DMS114 treated with DMSO at 0.1 percent for 48 hours (cell line): ENCODE measurements at regions not wholly inside any gene's neighbourhood (a gene's known extent, or its start where the extent isn't known, plus 50 kb on each side); places are given as distances from the start of the nearest gene placed in this dataset.
"Not testable (repeated sequence)": the region's sequence is repeated elsewhere in the genome, so short reads cannot be mapped to it uniquely, and the experiment has no call there.

Source experiments
- DNase-seq: peaks from one replicate; lab custom pipeline; 2025; ENCODE audit not compliant: unreplicated experiment; lab: John Stamatoyannopoulos, UW

DNA sequence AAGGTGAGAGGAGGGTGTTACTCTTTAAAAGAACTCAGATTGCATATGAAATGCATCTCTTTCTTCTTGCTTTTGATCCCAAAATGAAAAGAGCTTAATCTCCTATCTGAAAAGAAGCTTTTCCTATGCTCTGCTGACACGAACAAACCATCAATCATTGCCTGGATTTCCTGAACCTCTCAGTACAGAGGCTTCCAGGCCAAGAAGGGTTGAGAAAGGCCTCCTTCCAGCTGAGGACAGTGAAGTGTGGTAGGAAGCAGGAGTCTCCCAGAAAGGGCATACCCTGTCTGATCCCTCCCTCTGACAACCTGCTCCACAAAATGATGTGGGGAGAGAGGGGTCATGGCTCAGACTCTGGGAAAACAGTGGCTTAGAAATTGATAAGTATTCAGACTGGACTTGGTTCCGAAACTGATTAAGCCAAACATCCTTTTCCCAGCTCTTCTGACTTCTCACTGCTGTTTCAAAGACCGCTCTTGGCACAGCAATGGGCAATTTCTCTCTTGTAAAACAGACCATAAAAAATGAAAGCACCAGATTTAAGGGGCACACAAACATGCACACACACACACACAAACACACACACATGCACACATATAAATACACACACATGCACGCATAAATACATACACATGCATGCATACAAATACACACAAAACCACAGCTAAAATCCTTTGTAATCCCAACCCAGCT, 310.3 kb downstream of the SIPA1L2 start:
- no peak for DNase-seq

DNA sequence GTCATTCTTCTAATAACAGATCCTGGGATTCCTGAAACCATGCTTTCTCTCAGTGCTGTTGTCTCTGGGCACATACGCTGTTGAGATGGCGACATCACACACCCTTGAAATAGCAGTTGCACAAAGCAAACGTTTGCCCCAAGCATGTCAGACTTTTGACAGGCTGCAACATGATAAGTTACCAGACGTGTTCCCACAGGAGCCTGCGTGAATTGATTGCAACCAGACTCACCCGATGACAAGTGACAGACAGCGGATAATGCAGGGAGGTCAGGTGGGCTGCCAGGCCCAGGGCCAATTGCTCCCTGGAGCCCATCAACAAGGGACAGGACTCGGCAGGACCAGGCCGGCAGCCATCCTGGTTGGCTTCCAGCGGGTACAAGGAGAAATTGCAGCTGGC, 310.9 kb downstream of the SIPA1L2 start:
- no peak for DNase-seq

DNA sequence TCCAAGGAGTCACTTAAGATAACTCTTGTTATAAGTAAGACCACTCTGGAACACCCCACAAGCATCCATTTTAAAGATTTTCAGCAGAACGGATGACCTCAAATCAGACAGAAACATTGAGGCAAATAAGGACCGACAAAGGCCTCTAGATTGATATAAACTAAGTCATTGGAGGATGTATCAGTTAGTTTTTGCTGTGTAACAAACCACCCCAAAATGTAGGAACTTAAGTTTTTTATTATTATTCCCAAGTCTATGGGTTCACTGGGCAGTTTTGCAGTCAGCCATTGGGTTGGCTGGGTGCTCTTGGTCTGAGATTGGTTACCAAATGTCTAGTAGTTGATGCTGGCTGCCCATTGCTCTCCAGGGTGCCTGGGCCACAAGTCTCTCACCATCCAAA, 311.8 kb downstream of the SIPA1L2 start:
- no peak for DNase-seq

DNA sequence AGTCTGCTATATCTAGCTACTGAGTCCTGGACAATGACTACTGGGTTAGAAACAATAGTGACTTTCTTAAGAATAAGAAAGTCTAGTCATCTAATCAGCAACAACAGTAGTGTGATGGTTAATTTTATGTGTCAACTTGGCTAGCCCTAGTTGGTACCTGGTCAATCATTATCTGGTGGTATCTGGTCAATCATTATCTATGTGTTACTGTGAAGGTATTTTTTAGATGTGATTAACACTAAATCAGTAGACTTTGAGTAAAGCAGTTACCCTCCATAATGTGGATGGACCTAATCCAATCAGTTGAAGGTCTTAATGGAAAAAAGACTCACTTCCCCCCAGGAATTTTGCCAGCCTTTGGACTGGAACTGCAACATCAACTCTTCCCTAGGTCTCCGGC, 312.6 kb downstream of the SIPA1L2 start:
- DNase-seq = no peak

DNA sequence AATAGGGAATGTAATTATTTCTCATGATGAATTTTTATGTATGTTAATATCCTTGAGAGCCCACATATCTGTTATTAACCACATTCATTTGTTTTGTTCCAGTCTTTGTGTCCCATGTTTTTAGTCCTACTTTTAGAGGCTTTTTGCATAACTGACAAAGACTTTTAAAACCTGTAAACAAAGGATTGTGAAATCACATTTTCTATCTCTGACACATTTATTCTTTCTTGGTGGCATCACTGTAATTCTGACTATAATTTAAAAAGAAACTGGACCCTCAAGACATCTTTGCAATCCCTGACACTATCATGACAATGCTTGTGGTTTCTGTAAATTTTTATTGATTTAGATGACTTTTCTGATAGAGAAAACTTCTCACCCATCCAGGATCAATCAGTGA, 313.1 kb downstream of the SIPA1L2 start:
- no peak for DNase-seq

DNA sequence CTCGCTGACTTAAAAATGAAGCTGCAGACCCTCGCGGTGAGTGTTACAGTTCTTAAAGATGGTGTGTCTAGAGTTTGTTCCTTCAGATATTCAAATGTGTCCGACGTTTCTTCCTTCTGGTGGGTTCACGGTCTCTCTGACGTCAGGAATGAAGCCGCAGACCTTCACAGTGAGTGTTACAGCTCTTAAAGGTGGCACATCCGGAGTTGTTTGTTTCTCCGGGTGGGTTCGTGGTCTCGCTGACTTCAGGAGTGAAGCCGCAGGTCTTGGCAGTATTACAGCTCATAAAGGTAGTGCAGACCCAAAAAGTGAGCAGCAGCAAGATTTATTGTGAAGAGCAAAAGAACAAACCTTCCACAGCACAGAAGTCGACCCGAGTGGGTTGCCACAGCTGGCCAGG, 316.1 kb downstream of the SIPA1L2 start:
- not testable (repeated sequence) for DNase-seq

DNA sequence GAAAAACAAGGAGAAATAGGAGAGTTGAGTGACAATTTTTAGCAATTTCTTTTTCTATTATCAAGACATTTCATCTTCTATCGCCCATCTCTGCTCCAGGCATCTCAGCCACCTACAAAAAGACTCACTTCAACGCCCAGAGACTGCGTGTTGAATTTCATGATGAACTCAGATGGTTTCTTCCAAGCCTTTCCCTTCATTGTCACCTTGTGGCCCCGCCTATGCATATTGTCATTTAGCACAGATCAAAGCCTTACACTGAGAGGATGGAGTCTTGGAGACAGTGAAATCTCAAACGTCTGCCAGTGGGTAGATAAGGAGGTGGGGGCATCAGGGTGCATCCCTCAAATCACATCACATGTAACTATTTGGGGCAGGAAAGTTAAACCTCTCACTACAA, 319.4 kb downstream of the SIPA1L2 start:
- DNase-seq = no peak

DNA sequence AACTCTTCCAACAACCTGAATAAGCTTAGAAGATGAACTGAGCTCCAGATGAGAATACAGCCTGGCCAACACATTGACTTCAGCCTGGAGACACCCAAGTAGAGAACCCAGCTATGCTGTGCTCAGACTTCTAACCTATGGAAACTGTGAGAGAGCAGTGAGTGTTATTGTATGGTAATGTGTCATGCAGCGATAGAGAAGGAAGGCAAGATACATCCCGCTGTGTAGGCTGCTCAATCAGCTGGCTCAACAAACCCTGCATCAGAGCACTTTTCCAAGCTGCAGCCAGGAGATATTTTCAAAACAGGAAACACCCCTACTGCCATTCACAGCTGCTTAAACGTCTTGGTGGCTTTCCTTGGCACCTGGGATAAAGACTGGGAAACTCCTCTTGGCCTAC, 321.3 kb downstream of the SIPA1L2 start:
- no peak for DNase-seq

DNA sequence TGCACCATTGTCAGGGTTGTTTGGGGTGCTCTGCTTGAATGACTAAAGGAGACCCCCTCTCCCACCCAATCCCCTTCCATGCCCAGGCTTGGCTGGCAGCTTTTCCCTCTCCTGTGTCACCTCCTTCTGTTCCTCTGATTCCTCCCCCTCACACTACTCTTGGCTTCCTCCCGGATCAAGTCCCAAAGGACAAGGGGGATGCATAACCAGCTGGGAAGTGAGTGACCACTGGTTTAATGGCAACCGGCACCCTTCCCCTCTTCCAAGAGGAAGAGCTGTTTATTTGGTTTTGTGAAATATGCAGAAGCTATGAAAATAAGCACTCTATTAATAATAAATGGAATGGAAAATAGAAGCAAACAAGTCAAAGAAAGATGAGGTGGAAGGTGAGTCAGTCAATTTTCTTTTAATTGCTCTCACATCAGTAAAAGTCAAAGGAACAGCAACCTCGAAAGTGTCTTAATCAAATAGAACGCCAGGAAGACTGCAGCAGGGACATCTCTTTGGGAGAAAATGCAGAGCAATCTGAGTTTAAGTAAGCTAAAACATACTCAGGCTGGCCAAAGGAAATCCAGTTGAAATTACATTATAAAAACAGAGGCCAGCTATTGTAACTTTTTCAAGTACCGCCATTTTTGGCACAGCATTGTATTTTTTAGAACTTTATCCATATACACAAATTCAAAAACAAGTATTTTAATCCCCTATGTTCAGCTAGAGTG, 322.5 kb downstream of the SIPA1L2 start:
- DNase-seq = no peak

DNA sequence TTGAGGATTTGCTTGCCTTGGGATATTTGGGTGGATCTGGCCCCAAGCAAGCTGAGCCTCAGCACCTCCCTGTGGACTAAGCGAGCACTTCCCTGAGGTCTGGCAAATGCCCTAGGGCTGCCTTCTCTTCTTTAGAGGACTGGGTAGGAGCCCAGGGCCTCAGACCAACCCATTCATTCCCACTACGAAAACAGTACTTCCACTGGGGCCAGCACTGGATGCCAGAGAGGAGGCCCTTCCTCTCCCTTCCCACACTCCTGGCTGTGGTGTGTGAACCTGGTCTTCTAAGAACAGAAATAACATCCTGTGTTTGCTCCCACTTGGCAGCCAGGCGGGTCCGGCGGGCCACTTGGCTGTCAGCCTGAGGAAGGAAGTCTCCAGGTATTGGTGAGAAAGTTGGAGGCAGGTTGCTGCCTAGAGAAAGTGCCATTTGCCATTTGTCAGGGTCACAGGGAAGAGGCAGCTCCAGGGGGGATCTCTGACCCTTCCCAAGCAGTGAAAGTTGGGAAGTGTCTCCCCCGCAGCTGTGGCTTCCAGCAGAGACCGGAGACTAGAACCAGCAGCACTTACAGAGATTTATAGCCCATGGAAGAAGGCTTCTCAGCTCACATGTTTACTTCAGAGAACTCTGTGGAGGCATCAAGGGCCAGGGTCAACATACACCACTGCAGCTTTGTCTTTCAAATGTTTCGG, 323.5 kb downstream of the SIPA1L2 start:
- DNase-seq = no peak

DNA sequence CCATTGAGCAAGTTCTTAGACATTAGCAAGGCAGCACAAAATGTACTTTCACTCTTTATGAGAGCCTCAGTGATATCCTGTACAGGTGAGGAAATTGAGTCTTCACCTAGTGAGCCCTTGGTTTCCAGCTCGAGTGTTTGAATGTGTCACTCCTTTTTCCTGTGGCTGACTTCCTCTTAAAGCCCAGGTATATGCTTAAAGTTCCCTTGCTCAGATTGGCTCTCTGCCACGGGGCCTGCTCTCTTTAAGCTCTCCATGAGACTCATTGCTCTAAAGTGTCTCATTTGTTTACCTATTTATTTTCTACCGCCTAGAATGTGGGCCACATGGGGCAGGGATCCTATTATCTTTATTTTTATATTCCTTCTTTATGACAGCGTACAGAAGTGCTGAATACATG, 324.9 kb downstream of the SIPA1L2 start:
- DNase-seq = no peak

DNA sequence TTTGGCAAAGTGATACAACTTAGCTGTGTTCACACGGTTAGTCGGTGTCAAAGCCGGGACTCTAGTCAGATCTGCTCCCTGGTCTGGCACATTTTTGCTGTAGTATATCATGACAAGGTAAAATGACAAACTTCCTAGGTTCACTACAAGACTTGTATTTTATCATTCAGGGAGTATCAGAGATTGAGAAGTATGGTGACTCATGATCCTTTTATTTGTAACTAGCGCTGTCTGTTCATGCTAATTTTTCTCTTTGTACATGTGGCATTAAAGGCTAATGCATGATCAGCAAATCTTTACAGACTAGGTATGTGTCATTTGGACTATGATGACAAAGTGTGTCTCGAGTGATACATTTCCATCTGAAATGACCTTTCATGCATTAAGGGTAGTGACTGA, 326.7 kb downstream of the SIPA1L2 start:
- no peak for DNase-seq

DNA sequence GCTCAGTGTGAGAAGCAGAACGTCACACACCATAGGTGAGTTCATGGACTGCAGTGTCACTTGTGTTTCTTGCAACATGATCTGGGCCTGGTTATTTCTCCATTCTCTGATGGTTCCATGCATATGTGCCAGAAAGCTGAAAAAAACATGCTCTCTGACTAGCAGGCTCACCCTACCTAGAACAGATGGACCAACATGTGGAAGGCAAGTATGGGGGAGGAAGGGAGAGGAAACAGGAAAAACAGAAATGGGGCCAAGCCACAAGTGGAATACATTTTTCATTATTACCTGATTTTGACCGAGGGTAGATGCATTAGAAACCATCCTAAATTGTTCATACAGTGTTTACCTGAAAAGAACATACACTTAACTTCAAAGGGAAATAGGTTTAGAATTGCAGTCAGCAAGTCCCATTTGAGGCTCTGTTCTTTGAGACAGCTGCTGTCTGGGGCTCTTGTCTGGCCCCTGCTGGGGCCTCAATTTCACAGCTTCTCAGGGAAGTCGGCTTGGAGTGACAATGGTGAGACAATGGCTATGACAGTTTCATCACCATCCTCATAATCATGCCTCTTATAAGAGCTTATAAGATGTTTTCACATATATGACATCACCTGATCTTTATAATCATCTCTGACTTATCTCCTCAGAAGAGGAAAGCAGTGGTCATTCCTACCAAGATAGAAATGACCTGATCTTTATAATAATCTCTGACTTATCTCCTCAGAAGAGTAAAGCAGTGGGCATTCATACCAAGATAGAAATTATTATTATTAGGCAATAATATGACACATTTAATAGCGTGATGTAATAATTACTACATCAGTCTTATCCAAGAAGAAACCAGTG, 327.3 kb downstream of the SIPA1L2 start:
- no peak for DNase-seq

DNA sequence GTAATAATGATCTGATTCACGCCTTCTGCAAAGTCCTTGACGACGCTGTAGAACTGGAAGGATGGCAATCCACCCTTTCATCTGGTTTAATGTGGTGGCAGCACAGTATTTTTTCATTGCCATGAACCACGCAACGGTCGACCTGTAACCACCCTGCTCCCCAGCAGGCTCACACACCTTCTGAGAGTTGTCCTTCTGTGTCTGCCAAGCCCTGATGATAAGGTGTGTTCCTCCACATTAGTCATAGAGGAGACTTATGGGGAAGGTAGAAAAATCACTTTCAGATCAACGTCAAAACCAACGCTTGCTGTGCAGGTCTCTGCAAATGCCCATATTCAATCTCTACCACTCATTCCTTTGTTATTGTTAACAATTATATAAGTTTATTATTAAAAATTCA, 328.7 kb downstream of the SIPA1L2 start:
- no peak for DNase-seq

DNA sequence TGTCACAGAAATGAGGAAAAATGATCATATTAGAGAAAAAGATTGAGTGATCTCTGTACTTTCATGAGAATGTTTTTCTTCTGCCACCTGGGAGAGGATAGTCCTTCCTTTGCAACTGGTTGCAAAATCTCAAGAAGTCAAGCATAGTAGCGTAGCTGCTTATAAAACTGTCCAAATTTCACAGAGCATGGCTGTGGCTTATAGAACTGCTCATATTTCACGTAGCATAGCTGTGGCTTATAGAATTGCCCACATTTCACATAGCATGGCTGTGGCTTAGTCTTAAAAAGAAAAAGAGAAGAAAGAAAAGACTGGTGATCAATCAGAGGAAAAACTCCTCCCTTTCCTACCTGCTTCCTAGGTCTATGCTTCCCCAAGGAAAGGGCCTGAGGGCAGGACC, 329.5 kb downstream of the SIPA1L2 start:
- no peak for DNase-seq

DNA sequence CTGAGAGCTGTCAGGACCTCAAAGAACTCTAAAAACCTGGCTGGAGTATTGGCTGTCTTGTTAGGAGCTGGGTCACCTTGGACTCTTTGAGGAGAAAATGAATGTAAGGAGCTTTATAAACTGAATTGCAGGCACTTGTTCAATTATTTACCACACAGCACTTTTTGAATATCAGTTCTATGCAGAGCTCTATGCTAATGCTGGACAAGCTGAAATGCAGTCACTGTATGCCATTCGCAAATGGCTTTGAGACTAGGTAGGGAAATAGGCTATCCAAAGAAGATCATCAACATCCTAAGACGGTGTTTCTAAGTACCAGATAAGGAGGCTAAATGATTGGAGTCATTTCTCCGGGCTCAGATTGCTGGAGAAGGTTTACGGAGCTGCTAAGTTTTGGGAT, 333.5 kb downstream of the SIPA1L2 start:
- no peak for DNase-seq

DNA sequence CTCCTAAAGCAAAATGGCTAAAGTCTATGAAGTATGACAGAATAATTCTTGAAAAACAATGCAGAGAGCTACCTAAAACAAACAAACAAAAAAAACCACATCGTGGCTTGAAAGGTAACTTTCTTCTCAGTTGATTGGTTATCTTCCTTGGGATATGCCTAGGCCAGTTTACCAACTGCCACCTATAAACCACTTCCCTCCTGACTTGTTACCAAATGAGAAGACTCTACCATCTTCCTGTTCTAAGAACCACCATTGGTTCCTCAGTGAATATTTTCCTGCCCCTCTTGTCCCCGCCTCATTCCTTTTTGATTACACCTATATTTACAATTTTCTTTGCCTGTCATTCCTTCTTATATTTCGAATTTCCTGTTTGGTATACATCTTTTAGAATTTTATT, 336.6 kb downstream of the SIPA1L2 start:
- DNase-seq = no peak

DNA sequence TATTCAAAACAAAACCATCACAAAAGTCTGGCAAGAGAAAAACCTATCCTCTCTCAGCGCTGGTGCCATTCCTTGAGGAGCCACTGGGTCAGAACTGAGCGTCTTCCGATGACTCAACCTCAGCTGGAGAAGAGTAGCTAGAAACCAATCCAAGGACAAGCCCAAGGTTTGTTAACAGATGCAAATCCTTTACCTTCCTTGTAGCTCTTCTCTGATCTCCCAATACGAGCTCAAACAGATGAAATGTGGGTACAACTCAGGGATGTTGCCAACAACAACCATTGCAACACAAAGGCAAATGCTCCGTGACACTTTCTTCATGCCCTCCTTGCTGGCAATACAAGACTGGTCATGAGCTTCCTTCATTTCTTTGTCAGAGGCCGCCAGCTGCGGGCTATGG, 337.1 kb downstream of the SIPA1L2 start:
- peak; percentile 91 for DNase-seq

DNA sequence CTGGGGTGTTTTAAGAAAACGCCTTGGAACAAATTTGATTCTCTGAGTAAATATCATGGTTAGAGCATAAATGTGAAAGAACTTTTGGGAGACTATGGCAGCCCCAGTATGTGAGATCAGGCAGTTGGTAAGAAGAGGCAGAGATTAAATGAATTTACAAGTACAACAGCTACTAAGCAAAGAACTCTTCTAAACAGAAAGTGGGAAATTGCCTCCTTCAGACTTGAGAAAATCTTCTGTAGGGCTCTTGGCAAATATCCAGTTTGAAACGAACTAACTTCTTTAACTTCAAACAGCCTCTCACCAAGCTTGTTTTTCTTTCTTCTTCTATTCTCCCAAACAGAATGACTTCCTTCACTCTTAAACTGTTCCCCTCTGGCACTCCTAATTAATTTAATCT, 337.7 kb downstream of the SIPA1L2 start:
- no peak for DNase-seq

DNA sequence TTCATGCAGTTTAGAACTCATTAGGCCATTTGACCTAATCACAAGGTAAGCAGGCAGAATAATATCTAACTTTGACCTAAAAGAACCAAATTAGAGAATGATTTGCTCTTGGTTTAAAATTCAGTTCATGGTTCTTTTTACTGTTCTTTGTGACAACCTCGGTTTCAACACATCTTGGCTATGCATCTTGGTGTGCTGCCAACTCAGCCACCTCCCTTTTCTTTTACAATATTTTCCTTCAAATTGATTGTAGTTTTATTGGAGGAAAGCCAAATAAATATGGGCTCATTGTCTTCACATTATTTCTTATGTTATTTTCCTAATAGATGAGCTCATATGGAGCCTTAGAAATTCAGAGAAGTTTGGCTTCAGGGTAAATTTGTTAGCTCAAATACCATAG, 338.3 kb downstream of the SIPA1L2 start:
- no peak for DNase-seq

DNA sequence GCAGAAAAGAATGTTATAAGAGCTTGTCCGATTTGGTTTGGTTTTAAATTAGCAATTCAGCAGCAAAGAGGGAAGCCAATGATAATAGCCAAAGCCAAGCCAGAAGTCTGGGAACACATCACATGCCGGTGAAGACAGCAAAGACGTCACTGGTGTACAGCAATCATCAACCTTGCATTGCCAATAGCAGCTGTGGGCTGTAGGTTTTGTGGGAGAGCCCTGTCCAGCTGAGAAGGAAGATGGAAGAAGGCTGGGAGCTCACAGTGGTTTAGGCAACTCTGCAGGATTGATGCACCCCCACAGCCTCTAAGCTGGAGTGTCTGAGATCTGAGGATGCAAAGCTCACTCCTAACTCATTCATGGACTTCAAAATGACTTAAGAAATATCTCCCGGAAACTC, 338.7 kb downstream of the SIPA1L2 start:
- no peak for DNase-seq
